ENCODE measurements at regions not wholly inside any gene's neighbourhood (a gene's known extent, or its start where the extent isn't known, plus 50 kb on each side); places are given as distances from the start of the nearest gene placed in this dataset.

GRCh38 chr5:123722451-123722850 lies 210.5 kb downstream of the CSNK1G3 start:
- no peak for TF ChIP-seq POLR2A (IDR thresholded peaks at IDR 0.05)
- TF ChIP-seq, protein P1, sequence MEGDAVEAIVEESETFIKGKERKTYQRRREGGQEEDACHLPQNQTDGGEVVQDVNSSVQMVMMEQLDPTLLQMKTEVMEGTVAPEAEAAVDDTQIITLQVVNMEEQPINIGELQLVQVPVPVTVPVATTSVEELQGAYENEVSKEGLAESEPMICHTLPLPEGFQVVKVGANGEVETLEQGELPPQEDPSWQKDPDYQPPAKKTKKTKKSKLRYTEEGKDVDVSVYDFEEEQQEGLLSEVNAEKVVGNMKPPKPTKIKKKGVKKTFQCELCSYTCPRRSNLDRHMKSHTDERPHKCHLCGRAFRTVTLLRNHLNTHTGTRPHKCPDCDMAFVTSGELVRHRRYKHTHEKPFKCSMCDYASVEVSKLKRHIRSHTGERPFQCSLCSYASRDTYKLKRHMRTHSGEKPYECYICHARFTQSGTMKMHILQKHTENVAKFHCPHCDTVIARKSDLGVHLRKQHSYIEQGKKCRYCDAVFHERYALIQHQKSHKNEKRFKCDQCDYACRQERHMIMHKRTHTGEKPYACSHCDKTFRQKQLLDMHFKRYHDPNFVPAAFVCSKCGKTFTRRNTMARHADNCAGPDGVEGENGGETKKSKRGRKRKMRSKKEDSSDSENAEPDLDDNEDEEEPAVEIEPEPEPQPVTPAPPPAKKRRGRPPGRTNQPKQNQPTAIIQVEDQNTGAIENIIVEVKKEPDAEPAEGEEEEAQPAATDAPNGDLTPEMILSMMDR (IDR thresholded peaks at IDR 0.05) = no peak

Measured in uterus (tissue), 2 donors.